ENCODE measurements at regions not wholly inside any gene's neighbourhood (a gene's known extent, or its start where the extent isn't known, plus 50 kb on each side); places are given as distances from the start of the nearest gene placed in this dataset.

GRCh38 chr13:59444210-59444857 lies 719.4 kb downstream of the DIAPH3 start:
- ChIA-PET CTCF (no interaction called here), POLR2A (no interaction called here)
- no peak for TF ChIP-seq CTCF (IDR thresholded peaks at IDR 0.05; ENCODE audit: insufficient read depth, low read length, missing control alignments)
- no peak for DNase-seq (ENCODE audit: low read depth, low spot score)
- no peak overlapping the region for H3K4me3 ChIP-seq (ENCODE audit: low read depth, low read length)

GRCh38 chr13:59445812-59446211 lies 717.9 kb downstream of the DIAPH3 start:
- no peak for DNase-seq (ENCODE audit: low read depth, low spot score)
- H3K4me3 ChIP-seq (ENCODE audit: low read depth, low read length) = no peak overlapping the region
- POLR2A ChIA-PET = no interaction called here
- TF ChIP-seq CTCF (IDR thresholded peaks at IDR 0.05; ENCODE audit: insufficient read depth, low read length, missing control alignments) = no peak
- CTCF ChIA-PET = interaction anchor here (1.3 kb wide), 1 partner anchor 17 kb away, joined by 3 read pairs; no protein-coding TSS in a partner anchor

DNA sequence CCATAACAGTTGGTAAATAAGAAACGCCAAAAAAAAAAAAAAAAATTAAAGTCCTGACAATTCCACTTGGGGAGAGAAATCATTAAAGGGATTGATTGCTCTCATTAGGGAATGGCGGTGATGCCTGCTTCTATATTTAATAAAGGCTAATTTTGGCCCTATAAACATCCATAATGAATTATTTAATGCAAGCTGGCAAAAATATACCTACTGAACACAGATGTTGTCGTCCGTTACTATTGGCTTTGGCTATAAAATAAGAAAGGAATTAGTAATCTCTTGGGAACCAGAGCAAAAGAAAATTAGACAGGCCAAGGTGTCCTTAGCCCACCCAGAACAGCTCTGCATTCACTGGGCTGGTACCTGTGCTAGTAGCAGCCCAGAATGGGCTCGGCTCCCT lies 717.3 kb downstream of the DIAPH3 start:
- CTCF ChIA-PET = interaction anchor here (1.1 to 1.5 kb wide), 4 partner anchors 16 to 324 kb away, joined by 3 to 5 read pairs (median 4); no protein-coding TSS in a partner anchor
- DNase-seq (ENCODE audit: low read depth, low spot score) = no peak
- TF ChIP-seq CTCF (IDR thresholded peaks at IDR 0.05; ENCODE audit: insufficient read depth, low read length, missing control alignments) = no peak
- POLR2A ChIA-PET = no interaction called here
- no peak overlapping the region for H3K4me3 ChIP-seq (ENCODE audit: low read depth, low read length)

- POLR2A ChIA-PET = interaction anchor here (1.8 kb wide), 1 partner anchor 12 kb away, joined by 4 read pairs; no protein-coding TSS in a partner anchor
- DNase-seq (ENCODE audit: low read depth, low spot score) = no peak
- no peak overlapping the region for H3K4me3 ChIP-seq (ENCODE audit: low read depth, low read length)
- CTCF ChIA-PET = interaction anchor here (1.1 to 1.5 kb wide), 5 partner anchors 10 to 324 kb away, joined by 3 to 5 read pairs (median 4); no protein-coding TSS in a partner anchor
- TF ChIP-seq CTCF (IDR thresholded peaks at IDR 0.05; ENCODE audit: insufficient read depth, low read length, missing control alignments) = no peak
Observed at GRCh38 chr13:59447031-59447430, 716.7 kb downstream of the DIAPH3 start.

DNA sequence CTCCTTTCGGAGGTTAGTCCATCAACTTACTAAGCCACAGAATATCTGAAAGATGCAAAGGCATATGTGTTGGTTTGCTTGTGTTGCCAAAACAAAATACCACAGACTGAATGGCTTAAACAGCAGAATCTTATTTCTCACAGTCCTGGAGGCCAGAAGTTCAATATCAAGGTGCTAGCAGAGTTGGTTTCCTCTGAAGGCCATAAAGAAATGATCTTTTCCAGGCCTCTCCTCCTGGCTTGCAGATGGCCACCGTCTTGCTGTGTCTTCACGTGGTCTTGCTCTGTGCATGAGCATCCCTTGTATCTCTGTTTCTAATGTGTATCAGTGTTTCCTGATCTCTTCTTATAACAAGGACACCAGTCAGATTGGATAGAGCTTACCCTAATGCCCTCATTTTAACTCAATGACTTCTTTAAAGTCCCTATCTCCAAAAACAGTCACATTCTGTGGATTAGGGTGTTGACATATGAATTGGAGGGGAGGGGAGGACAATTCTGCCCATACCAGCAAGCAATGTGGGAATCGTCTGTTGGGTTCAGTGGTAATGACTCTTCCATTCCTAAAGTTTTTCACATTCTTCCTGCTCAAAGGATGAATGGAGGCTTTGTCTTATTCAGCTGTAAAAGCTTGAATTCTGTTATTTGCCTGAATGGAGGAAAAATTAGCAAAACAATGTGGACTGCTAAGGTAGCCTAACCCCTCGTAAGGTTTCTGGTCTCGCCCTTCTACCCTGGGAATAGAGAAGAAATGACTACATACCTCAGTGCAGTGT lies 715.7 kb downstream of the DIAPH3 start:
- DNase-seq (ENCODE audit: low read depth, low spot score) = no peak
- H3K4me3 ChIP-seq (ENCODE audit: low read depth, low read length) = no peak overlapping the region
- CTCF ChIA-PET = interaction anchor here (1.3 to 1.5 kb wide), 3 partner anchors 9 to 56 kb away, joined by 4 to 10 read pairs (median 5); no protein-coding TSS in a partner anchor
- no peak for TF ChIP-seq CTCF (IDR thresholded peaks at IDR 0.05; ENCODE audit: insufficient read depth, low read length, missing control alignments)
- POLR2A ChIA-PET = interaction anchor here (0.5 to 1.8 kb wide), 3 partner anchors 11 to 46 kb away, joined by 3 to 4 read pairs (median 3); no protein-coding TSS in a partner anchor

DNA sequence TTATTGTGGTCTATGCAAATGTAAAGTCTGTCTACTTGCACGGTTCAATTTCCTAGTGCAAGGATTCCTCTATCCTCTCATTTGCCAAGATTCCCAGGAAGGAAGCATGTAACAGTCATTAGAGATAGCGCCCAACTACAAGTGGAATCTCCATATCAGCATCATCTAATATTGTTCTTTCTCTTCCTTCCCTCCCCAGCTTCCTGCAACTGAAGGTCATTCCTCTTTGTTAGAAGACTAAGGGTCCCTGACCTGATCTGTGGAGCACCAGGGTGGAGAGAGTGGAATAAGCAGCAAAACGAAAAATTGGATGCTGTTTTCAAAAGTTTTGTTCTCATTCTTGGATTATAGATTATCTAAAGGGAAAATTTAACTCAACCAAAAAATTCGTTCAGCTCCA lies 714.0 kb downstream of the DIAPH3 start:
- no peak for TF ChIP-seq CTCF (IDR thresholded peaks at IDR 0.05; ENCODE audit: insufficient read depth, low read length, missing control alignments)
- POLR2A ChIA-PET = no interaction called here
- no peak overlapping the region for H3K4me3 ChIP-seq (ENCODE audit: low read depth, low read length)
- CTCF ChIA-PET = interaction anchor here (2.0 kb wide), 1 partner anchor 9 kb away, joined by 7 read pairs; no protein-coding TSS in a partner anchor
- no peak for DNase-seq (ENCODE audit: low read depth, low spot score)
